HCT116 (cell line): ENCODE measurements at regions not wholly inside any gene's neighbourhood (a gene's known extent, or its start where the extent isn't known, plus 50 kb on each side); places are given as distances from the start of the nearest gene placed in this dataset.

Experiments
- ATAC-seq: fragments of 200-7000 bp; cut with Tn5 transposase; 2 replicates; pipeline ENCODE4 v1.9.1; 2020; ENCODE audit warnings: mild to moderate bottlenecking, moderate library complexity
- BruUV-seq: library from RNA; stranded (reverse); fragments of 400-500 nt; replicated peaks from 2 replicates; lab custom pipeline; 2021; lab: Mats Ljungman, UMichigan
- CTCF ChIA-PET: fragments of 300-600 bp; sonication (Branson Sonifier 250); formaldehyde crosslinking; loops from one replicate; lab custom pipeline; 2021; ENCODE audit warnings: antibody characterized with exemption; lab: Charles Lee
- POLR2A ChIA-PET: fragments of 300-600, 350-600 bp; sonication (Branson Sonifier 250); formaldehyde crosslinking; loops from one replicate; lab custom pipeline; 2021; ENCODE audit warnings: antibody characterized with exemption; lab: Charles Lee
- RAD21 ChIA-PET, 2 experiments: fragments of 300-600 bp; sonication (Branson Sonifier 250); formaldehyde crosslinking; loops; one replicate each; lab custom pipeline; 2023; ENCODE audit warnings: low total read pairs in 2 of 2; ENCODE audit not compliant: uncharacterized antibody in 2 of 2, unreplicated experiment in 2 of 2, low non-redundant PET in 1 of 2; lab: Charles Lee
- DNase-seq: peaks from one replicate; pipeline ENCODE4 v3.0.0-alpha.2; 2010; ENCODE audit warnings: low read depth, low spot score
- H2AFZ ChIP-seq: fragments of 200-600 bp; shearing (Covaris generic), sonication (generic); 2 replicates; pipeline ENCODE4 v1.6.1; 2017; ENCODE audit warnings: low read depth, mixed run types, mixed read lengths, antibody characterized with exemption, low read length; ENCODE audit not compliant: poor library complexity, severe bottlenecking
- H3K27ac ChIP-seq: 2 replicates; pipeline ENCODE4 v1.5.1; 2012; ENCODE audit warnings: low read depth, low read length
- H3K27me3 ChIP-seq: fragments of 200-600 bp; sonication (generic); 2 replicates; pipeline ENCODE4 v1.6.1; 2016; ENCODE audit warnings: mixed run types, low read length, mixed read lengths; ENCODE audit not compliant: insufficient read depth
- H3K36me3 ChIP-seq, 2 experiments: fragments of 200-500 bp in 1 of 2; fragments of 200-600 bp in 1 of 2; sonication (Bioruptor generic) in 1 of 2; sonication (generic) in 1 of 2; 2 replicates each; pipeline versions ENCODE4 v1.5.1 to v1.6.1; 2014 to 2016; ENCODE audit warnings: low read length in 2 of 2, inconsistent platforms in 1 of 2, mixed read lengths in 1 of 2, mixed run types in 1 of 2; ENCODE audit not compliant: insufficient read depth in 2 of 2, control insufficient read depth in 1 of 2
- H3K4me1 ChIP-seq, 2 experiments: fragments of 200-600 bp in 1 of 2; sonication (generic) in 1 of 2; 2 replicates each; pipeline versions ENCODE4 v1.5.1 to v1.6.1; 2012 to 2017; ENCODE audit warnings: low read length in 2 of 2, inconsistent platforms in 1 of 2, mild to moderate bottlenecking in 1 of 2, mixed read lengths in 1 of 2, mixed run types in 1 of 2, moderate library complexity in 1 of 2; ENCODE audit not compliant: insufficient read depth in 2 of 2, control insufficient read depth in 1 of 2
- H3K4me2 ChIP-seq: fragments of 200-600 bp; sonication (generic); 2 replicates; pipeline ENCODE4 v1.6.1; 2017; ENCODE audit warnings: mixed run types, low read length, mixed read lengths
- H3K4me3 ChIP-seq, 2 experiments: fragments of 200-600 bp in 1 of 2; sonication (generic) in 1 of 2; replicated peaks in 1 of 2; 2 replicates each; pipeline ENCODE4 v1.5.1; 2011 to 2016; ENCODE audit warnings: low read length in 2 of 2, control low read depth in 1 of 2, low read depth in 1 of 2, mild to moderate bottlenecking in 1 of 2, mixed read lengths in 1 of 2, mixed run types in 1 of 2
- H3K79me2 ChIP-seq: fragments of 200-600 bp; sonication (generic); 2 replicates; pipeline ENCODE4 v1.6.1; 2017; ENCODE audit warnings: mild to moderate bottlenecking, mixed run types, low read length, moderate library complexity, mixed read lengths; ENCODE audit not compliant: insufficient read depth
- H3K9ac ChIP-seq: fragments of 200-600 bp; sonication (generic); 2 replicates; pipeline ENCODE4 v1.6.1; 2016; ENCODE audit warnings: low read length, mixed read lengths
- H3K9me2 ChIP-seq: fragments of 200-600 bp; sonication (generic), shearing (Covaris generic); 2 replicates; pipeline ENCODE4 v1.6.1; 2017; ENCODE audit warnings: mixed run types, mild to moderate bottlenecking, moderate library complexity; ENCODE audit not compliant: insufficient read depth
- H3K9me3 ChIP-seq, 2 experiments: fragments of 200-500 bp in 1 of 2; fragments of 200-600 bp in 1 of 2; sonication (Bioruptor generic) in 1 of 2; sonication (generic) in 1 of 2; 2 replicates each; pipeline ENCODE4 v1.6.1; 2014 to 2017; ENCODE audit warnings: low read length in 2 of 2, mixed read lengths in 2 of 2, inconsistent platforms in 1 of 2, low read depth in 1 of 2, mild to moderate bottlenecking in 1 of 2, mixed run types in 1 of 2, moderate library complexity in 1 of 2; ENCODE audit not compliant: control insufficient read depth in 1 of 2, insufficient read depth in 1 of 2
- H4K20me1 ChIP-seq: fragments of 200-600 bp; sonication (generic), shearing (Covaris generic); 2 replicates; pipeline ENCODE4 v1.6.1; 2017; ENCODE audit warnings: mixed run types, mild to moderate bottlenecking, moderate library complexity; ENCODE audit not compliant: insufficient read depth
- CEBPB ChIP-seq: IDR thresholded peaks from 2 replicates; pipeline ENCODE4 v1.6.1; 2012; ENCODE audit warnings: low read depth
- EZH2 ChIP-seq: fragments of 200-600 bp; sonication (generic); IDR thresholded peaks from 2 replicates; pipeline ENCODE4 v1.6.1; 2017; ENCODE audit warnings: antibody characterized with exemption, mixed run types
- FOSL1 ChIP-seq: IDR thresholded peaks from 2 replicates; pipeline ENCODE4 v1.6.1; 2012; ENCODE audit warnings: low read depth
- POLR2A ChIP-seq: IDR thresholded peaks from 2 replicates; pipeline ENCODE4 v1.7.0; 2011; ENCODE audit warnings: borderline replicate concordance; ENCODE audit not compliant: insufficient read depth, insufficient read length; ENCODE audit errors: extremely low read depth
- POLR2AphosphoS5 ChIP-seq: IDR thresholded peaks from 2 replicates; pipeline ENCODE4 v1.6.1; 2011; ENCODE audit warnings: mild to moderate bottlenecking, low read depth, low read length, moderate library complexity
- RAD21 ChIP-seq: IDR thresholded peaks from 2 replicates; pipeline ENCODE4 v1.6.1; 2012; ENCODE audit warnings: low read depth, mild to moderate bottlenecking
- YY1 ChIP-seq: IDR thresholded peaks from 2 replicates; pipeline ENCODE4 v1.6.1; 2011; ENCODE audit warnings: low read length, low read depth, moderate library complexity, mild to moderate bottlenecking; ENCODE audit not compliant: insufficient replicate concordance; ENCODE audit errors: extremely low read depth
- ZFX ChIP-seq: fragments of 450-650 bp; IDR thresholded peaks from 2 replicates; pipeline ENCODE4 v1.6.1; 2017
- intact Hi-C: fragments of 100-400 bp; cut with micrococcal nuclease; formaldehyde crosslinking; loops from 2 replicates; pipeline ENCODE4 v1.10.0; 2022
- TF ChIP-seq, protein P1 (sequence below), 3 experiments: fragments of 200-600 bp in 1 of 3; sonication (generic) in 1 of 3; IDR thresholded peaks in 2 of 3; conservative IDR thresholded peaks in 1 of 3; 2 replicates each; pipeline ENCODE4 v1.5.1; 2012 to 2017; ENCODE audit warnings: low read depth in 2 of 3, low read length in 2 of 3, antibody characterized with exemption in 1 of 3, borderline replicate concordance in 1 of 3, control low read depth in 1 of 3, mild to moderate bottlenecking in 1 of 3, mixed read lengths in 1 of 3, mixed run types in 1 of 3, moderate library complexity in 1 of 3; ENCODE audit not compliant: insufficient read depth in 1 of 3

DNA sequence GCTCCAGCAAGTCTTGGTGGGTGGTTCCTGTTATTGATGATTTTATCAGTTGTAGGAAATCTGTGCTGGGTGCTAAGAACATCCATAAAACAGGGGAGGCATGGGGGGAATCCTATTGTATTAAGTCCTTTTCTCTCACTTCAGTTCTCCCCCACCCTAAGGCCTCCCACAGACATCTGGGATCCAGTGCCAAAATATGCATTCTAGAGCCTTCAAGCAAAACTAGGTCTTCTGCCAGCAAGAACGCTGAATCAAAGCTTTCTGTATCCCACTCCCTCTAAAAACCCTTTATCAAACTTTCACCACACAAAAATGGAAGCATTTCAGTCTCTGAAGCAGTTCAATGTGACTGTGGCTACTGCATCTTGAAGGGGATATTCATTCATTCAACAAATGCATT lies 281.9 kb downstream of the GAS1 start (continued):
- TF ChIP-seq YY1 (no peak), POLR2A (no peak), EZH2 (no peak), ZFX (no peak)
- TF ChIP-seq, protein P1, sequence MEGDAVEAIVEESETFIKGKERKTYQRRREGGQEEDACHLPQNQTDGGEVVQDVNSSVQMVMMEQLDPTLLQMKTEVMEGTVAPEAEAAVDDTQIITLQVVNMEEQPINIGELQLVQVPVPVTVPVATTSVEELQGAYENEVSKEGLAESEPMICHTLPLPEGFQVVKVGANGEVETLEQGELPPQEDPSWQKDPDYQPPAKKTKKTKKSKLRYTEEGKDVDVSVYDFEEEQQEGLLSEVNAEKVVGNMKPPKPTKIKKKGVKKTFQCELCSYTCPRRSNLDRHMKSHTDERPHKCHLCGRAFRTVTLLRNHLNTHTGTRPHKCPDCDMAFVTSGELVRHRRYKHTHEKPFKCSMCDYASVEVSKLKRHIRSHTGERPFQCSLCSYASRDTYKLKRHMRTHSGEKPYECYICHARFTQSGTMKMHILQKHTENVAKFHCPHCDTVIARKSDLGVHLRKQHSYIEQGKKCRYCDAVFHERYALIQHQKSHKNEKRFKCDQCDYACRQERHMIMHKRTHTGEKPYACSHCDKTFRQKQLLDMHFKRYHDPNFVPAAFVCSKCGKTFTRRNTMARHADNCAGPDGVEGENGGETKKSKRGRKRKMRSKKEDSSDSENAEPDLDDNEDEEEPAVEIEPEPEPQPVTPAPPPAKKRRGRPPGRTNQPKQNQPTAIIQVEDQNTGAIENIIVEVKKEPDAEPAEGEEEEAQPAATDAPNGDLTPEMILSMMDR (IDR thresholded peaks at IDR 0.05 in 2 of 3, conservative IDR thresholded peaks at IDR 0.05 in 1 of 3; ENCODE audit: borderline replicate concordance in 1 of 3, insufficient read depth in 1 of 3, low read depth in 2 of 3, low read length in 2 of 3), result no peak

DNA sequence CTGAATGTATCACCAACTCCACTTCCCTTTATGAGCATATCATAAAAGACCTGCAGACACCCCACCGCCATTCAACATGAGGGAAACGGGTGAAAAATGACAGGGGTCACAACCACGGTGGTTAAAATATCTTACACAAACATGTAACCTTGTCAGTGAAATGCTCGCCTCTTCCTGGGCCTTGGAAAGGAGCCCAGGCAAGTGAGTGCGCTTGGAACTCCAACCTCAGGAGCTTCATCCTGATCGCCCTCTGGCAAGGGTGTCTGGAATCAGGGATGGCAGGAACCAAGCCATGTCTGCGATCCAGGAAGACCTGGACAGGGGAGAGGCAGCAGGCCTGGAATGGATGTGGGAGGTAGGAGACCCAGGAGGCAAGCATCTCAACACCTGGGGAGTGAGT lies 282.7 kb downstream of the GAS1 start:
- POLR2A ChIA-PET, result no interaction called here
- RAD21 ChIA-PET, result no interaction called here
- Histone ChIP-seq H3K27me3 (peaks cover 42% of the 10 kb centered on the region), H3K9me3 (no peaks in the 10 kb centered on the region), H3K36me3 (no peaks in the 10 kb centered on the region), H3K4me2 (no peak overlapping the region), H4K20me1 (no peaks in the 10 kb centered on the region), H3K4me3 (no peak overlapping the region), H3K9me2 (no peaks in the 10 kb centered on the region), H3K27ac (no peak overlapping the region), H2AFZ (no peak overlapping the region), H3K79me2 (no peaks in the 10 kb centered on the region), H3K4me1 (no peaks in the 10 kb centered on the region), H3K9ac (no peak overlapping the region)
- TF ChIP-seq RAD21 (no peak), FOSL1 (no peak), POLR2AphosphoS5 (no peak), CEBPB (no peak)
- no TSS peak for BruUV-seq
- ATAC-seq (no peak), DNase-seq (no peak)
- intact Hi-C loops, result no loop called here
- CTCF ChIA-PET, result no interaction called here
